GM12873 (cell line): ENCODE measurements at regions not wholly inside any gene's neighbourhood (a gene's known extent, or its start where the extent isn't known, plus 50 kb on each side); places are given as distances from the start of the nearest gene placed in this dataset.

Experiments
- CTCF ChIP-seq: IDR thresholded peaks from 2 replicates; pipeline ENCODE4 v1.5.1; 2012; ENCODE audit warnings: low read depth, mild to moderate bottlenecking, moderate library complexity, low read length, control low read depth; ENCODE audit not compliant: insufficient read depth; ENCODE audit errors: missing control alignments

GRCh38 chr1:117270679-117271078, 60.0 kb upstream of the VTCN1 start:
- no peak for TF ChIP-seq CTCF

GRCh38 chr1:117268535-117269455, 58.1 kb upstream of the VTCN1 start:
- no peak for TF ChIP-seq CTCF

GRCh38 chr1:117267232-117267774, 56.6 kb upstream of the VTCN1 start:
- TF ChIP-seq CTCF: no peak

- TF ChIP-seq CTCF: no peak
Observed at GRCh38 chr1:117262976-117263375, 52.2 kb upstream of the VTCN1 start.

GRCh38 chr1:117261424-117261785, 50.7 kb upstream of the VTCN1 start:
- TF ChIP-seq CTCF: no peak

GRCh38 chr1:117260761-117261423, 50.2 kb upstream of the VTCN1 start:
- TF ChIP-seq CTCF: no peak
